MM.1S (cell line): ENCODE measurements at regions not wholly inside any gene's neighbourhood (a gene's known extent, or its start where the extent isn't known, plus 50 kb on each side); places are given as distances from the start of the nearest gene placed in this dataset.

Experiments
- EZH2 ChIP-seq: fragments of 300-600 bp; sonication (generic); optimal IDR thresholded peaks from 2 replicates; pipeline ENCODE3; 2017; ENCODE audit warnings: low read depth, mild to moderate bottlenecking, antibody characterized with exemption, low read length, mixed read lengths
- TF ChIP-seq, protein P1 (sequence below): fragments of 300-600 bp; sonication (generic); IDR thresholded peaks from 2 replicates; pipeline ENCODE4 v1.5.1; 2016; ENCODE audit warnings: antibody characterized with exemption, low read length, mixed read lengths

DNA sequence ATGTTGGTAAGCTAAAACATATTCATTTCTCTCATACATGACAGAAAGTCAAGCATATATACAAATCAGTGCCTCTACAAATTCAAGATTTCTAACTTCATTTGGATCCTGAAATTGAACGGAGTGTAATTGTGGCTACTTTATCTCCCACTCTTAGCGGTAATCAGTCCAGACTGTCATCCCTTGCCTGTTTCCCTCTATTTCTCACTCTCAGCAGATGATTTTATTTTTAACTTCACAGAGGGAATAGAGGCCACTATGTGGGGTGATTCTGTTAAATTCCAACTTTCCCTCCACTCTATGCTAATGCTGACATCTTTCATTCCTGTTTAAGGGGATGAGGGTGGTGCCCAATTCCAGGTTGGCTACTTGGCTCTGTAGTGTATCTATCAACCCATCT is 153.8 kb upstream of the KCNN2 start:
- TF ChIP-seq, protein P1, sequence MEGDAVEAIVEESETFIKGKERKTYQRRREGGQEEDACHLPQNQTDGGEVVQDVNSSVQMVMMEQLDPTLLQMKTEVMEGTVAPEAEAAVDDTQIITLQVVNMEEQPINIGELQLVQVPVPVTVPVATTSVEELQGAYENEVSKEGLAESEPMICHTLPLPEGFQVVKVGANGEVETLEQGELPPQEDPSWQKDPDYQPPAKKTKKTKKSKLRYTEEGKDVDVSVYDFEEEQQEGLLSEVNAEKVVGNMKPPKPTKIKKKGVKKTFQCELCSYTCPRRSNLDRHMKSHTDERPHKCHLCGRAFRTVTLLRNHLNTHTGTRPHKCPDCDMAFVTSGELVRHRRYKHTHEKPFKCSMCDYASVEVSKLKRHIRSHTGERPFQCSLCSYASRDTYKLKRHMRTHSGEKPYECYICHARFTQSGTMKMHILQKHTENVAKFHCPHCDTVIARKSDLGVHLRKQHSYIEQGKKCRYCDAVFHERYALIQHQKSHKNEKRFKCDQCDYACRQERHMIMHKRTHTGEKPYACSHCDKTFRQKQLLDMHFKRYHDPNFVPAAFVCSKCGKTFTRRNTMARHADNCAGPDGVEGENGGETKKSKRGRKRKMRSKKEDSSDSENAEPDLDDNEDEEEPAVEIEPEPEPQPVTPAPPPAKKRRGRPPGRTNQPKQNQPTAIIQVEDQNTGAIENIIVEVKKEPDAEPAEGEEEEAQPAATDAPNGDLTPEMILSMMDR = no peak
- no peak for TF ChIP-seq EZH2
